ENCODE measurements at regions not wholly inside any gene's neighbourhood (a gene's known extent, or its start where the extent isn't known, plus 50 kb on each side); places are given as distances from the start of the nearest gene placed in this dataset.
A peak's percentile ranks its signal among the peaks of the same experiment; 100 is the strongest.

GRCh38 chr9:107976767-107977166 lies 487.2 kb upstream of the KLF4 start:
- peak; percentile 88 for ATAC-seq

DNA sequence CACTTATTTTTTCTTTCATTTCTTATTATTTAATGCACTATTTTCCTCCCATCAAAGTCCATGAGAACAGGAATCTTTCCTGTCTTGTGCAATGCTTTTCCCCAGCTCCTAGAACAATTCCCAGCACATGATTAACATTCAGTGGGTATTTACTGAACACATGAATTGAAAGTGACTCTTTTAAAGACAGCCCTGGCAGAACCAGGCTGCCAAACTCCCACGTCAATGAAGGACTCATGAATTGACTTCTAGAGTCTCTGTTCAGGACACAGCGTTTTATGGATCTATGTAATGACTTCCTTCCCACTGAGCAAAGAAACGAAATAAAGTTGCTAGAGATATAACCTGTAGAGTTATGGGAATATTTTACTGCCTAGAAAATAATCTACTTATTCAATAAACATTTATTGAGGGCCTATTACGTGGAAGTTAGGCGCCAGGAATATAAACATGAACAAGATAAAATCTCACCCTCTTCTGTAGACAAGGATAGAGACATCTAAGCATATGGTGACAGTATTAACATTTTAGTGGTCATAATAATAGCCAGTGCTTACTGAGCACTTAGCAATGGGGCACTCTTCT lies 485.9 kb upstream of the KLF4 start:
- ATAC-seq: no peak

- peak; percentile 83 for ATAC-seq
These were observed 483.9 kb upstream of the KLF4 start for GRCh38 chr9:107973451-107973850.

DNA sequence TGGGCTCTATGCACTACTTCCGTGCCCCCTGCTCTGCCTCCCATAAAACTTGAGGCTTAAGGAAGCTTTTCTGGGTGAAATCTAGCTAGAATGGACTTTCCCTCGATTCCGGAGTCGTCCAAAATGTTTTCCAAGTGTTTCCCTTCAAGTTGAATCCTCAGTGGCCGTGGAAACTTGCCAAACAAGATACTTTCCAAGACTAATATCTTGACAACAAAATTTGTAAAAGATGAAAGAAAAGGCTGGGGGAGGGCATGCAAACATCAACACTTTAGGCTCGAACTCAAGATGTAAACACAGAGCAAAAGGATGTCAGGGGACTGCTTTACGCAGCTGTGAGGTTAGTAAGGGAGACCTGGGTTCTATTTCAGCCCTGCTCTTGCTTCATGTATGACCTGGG lies 482.8 kb upstream of the KLF4 start:
- no peak for ATAC-seq

- ATAC-seq: no peak
These were observed 481.7 kb upstream of the KLF4 start for GRCh38 chr9:107971241-107971640.

DNA sequence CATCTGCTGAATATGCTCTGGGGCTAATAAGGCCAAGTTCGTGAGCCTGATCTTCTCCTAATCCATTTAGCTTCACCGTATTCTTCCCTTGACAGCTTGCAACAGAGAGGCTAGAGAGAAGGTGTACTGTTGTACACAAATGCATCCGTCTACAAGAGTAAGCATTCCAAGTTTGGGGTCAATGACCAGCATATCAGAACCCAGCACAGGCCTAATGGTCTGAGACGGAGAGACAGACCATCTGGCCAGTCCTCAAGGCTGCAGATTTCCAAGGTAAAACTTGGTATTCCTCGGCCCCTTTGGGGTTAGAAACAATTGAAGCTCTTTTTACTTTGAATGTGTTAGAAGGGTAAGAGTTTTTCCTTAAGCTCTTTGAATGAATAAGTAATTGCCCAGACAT lies 481.2 kb upstream of the KLF4 start:
- ATAC-seq: no peak

DNA sequence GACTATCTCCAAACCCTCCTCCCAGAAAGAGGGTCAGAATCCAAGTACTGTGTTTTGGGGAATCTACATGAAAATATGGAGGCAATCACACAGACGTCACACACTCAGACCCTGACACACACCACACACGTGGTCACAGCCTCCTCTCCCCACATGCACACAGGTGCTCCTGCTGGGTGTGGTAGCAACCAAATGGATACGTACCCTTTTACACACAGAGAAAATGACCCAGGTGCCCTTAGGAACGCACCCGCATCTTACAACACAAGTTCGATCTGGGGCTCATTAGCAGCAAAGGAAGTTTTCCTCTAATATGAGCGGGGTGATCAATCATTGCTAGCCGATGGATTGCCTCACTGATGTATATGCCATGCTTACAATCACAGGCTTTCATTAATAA lies 480.2 kb upstream of the KLF4 start:
- ATAC-seq: no peak

GRCh38 chr9:107969141-107969540 lies 479.6 kb upstream of the KLF4 start:
- ATAC-seq: no peak

- no peak for ATAC-seq
These were observed 473.7 kb upstream of the KLF4 start for GRCh38 chr9:107963246-107963645.

DNA sequence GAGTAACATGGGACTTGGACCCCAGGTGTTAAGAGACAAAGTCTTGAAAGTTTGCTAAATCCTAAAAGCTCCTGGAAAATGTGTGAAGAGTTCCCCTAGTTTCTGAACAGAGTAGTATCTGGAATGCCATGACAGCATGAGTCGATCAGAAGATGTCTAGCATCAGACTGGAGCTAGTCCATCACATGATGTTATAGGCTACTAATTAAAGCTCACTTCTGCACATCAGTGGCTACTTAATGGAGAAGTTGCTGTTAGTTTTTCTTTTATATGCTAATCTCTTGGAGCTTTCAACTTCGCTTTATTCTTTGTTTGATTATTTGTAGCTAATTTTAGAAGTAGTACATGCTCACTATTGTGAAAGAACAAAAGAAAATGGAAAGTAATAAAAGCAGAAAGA lies 471.3 kb upstream of the KLF4 start:
- no peak for ATAC-seq

DNA sequence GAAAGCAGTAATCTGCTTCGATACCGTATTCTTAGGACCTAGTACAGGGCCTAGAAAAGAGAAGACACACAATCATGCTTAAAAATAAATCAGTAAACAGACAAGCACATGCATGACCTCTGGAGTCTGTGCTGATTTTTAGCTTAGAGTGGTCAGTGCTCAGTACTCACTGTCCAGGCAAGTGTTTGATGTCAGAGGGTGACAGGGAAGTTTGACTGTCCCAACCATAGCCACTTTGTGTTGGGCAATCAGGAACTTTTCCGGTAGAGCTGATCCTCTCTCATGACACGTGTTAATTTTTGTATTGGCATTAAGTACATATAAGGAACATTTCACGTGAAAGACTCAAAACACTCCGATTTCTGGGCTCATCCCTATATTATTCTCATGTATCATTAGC lies 464.7 kb upstream of the KLF4 start:
- ATAC-seq: no peak

DNA sequence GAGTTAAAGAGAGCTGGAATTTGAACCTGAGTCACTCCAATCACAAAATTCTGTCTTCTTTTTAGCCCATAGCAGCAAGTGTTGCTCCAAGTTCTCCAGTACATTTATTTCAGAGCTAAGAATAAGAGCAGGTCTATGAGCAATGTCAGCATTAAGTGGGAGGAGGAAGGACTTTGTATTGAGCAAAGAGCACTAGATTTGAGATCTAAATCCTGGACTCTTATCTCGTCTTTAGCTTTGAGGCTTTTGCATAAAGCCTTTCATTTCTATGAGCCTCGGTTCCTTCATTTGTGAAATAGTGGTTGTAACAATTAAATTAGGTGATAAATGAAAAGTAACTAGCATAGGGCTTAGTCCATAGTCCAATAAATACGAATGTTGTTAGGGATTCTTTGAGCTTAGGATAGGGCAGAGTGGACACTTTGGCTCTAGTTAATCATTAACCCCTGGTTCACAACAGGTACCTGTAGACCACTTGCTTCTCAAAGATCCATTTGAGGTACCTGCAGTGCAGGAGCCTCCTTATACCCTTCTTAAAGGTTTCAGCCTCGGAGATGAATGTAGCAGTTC lies 464.1 kb upstream of the KLF4 start:
- ATAC-seq: no peak

GRCh38 chr9:107952773-107953172 lies 463.2 kb upstream of the KLF4 start:
- ATAC-seq: no peak

GRCh38 chr9:107951511-107951910 lies 461.9 kb upstream of the KLF4 start:
- ATAC-seq: no peak

DNA sequence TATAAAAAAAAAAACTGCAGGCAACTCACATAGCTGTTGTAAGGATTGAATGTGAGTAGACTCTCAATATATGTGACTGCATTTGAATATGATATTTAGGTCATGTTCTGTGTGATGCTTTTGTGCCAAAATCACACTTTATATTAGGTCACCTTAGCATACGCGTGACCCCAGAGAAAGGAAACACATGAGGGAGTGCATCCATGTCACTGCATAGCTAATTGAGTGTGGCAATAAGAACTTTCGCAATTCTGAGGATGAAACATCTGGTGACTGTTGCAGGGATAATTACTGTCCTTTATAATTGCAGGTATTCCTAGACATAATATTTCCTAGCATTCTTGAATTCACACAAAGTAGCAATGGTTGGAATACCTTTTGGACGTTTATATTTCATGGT lies 459.5 kb upstream of the KLF4 start:
- peak; percentile 17 for ATAC-seq

DNA sequence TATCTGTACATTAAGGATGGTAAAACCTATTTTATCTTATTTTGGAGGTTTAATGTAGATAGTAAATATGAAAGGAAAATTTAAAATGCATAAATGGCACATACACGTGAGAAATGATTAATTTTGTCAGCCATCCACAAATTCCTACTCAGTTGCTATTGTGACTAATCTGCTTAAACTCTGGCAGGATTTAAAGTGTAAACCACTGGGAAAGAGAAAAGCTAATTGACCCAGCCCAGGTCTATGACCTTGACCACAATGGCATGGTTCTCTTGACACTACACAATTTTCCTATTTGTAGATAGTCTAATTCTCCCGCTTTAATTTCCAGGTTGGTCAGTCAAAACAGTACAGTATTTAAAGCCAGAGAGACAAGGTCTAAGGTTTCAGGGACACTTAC lies 459.0 kb upstream of the KLF4 start:
- no peak for ATAC-seq

GRCh38 chr9:107948086-107948485 lies 458.5 kb upstream of the KLF4 start:
- no peak for ATAC-seq

DNA sequence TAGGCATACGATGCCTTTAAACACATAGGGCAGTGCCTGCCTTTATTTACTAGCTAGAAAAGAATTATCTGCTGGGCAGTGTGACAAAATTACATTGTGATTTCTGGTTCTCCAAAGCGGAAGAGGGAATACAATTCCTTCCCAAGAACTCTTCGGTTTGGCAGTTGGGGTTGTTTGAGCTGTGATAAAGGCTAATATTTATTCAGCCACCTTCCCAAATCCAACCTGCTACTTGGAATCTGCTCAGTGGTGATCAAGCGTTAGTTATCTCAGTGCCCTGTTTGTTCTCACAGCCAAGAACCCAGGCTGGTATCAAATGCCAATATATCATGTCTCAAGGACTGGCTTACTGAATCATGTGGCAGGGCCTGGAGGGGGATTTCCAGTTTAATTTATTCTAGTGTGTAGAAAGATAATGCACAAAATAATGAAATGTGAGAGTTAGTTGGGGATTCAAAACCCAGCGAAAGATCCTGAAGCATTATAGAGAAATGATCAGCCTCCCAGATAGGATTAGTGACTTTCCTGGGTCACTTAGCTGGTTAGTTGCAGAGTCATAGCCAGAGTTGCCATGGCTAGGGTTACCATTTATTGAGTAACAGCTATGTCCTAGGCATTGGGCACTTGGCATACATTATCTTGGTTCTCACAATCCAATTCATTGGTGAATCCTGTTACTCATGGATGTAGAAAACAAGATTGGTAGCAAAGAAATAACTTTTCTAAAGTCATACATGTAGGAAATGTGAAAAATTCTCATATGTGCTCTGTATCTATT lies 457.0 kb upstream of the KLF4 start:
- no peak for ATAC-seq

- ATAC-seq: no peak
These were observed 456.4 kb upstream of the KLF4 start for GRCh38 chr9:107945961-107946360.

DNA sequence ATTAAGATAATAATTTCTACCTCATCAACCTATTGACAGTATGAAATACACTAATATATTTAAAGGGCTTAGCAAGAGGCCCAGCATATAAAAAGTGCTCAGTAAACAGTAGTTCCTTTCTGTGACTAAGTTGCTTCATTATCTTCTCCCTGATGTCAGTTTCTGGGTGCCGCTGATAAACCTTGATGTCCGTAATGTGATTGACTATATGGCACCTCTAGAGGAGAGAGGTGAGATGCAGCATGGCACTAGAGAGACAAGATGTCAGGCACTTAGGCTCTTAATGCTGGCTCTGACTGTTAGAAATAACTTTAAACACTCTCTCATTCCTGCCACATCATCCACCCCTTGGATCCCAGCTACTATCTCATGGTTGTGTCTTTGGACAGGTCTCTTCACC lies 455.9 kb upstream of the KLF4 start:
- no peak for ATAC-seq

- no peak for ATAC-seq
These were observed 454.8 kb upstream of the KLF4 start for GRCh38 chr9:107944387-107944786.

DNA sequence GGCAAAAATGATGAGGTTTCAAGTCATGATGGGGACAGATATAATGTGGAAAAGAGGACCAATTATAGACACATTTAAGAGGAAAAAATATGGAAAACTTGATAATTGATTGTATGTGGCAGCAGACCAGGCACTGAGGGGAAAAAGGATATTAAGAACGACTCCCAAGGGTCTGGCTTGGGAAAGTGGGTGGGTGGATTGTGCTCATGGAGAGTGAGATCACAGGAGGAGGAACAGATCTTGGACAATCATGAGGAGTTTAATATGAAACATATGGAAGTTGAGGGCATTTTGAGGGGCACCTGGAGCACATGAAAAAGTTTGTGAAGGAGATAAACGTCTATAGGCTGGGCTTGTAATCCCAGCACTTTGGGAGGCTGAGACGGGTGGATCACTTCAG lies 454.3 kb upstream of the KLF4 start:
- ATAC-seq: no peak

GRCh38 chr9:107942856-107943255 lies 453.3 kb upstream of the KLF4 start:
- ATAC-seq: peak; percentile 45

DNA sequence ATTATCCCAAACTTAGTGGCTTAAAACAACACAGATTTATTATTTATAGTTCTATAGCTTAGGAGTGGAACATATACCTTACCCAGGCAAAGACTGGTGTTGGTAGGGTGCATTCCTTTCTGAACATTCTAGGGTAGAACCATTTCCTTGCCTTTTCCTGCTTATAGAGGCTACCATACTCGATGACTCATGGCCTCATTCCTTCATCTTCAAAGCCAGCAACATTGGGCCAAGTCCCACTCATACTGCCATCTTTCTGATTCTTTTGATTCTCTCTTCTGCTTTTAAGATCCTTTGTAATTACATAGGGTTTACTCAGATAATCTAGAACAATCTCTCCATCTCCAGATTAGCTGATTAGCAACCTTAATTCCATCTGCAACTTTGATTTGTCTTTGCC lies 452.7 kb upstream of the KLF4 start:
- no peak for ATAC-seq
